ENCODE measurements at regions not wholly inside any gene's neighbourhood (a gene's known extent, or its start where the extent isn't known, plus 50 kb on each side); places are given as distances from the start of the nearest gene placed in this dataset.

GRCh38 chr7:31398815-31399214 is 58.3 kb upstream of the NEUROD6 start:
- no peak for DNase-seq (ENCODE audit: low read depth)

GRCh38 chr7:31407178-31407676 is 66.7 kb upstream of the NEUROD6 start:
- no peak for DNase-seq (ENCODE audit: low read depth)

GRCh38 chr7:31408140-31408729 is 67.7 kb upstream of the NEUROD6 start:
- DNase-seq (ENCODE audit: low read depth): peak; percentile 90

GRCh38 chr7:31410265-31410664 is 69.7 kb upstream of the NEUROD6 start:
- no peak for DNase-seq (ENCODE audit: low read depth)

GRCh38 chr7:31411416-31411815 is 70.9 kb upstream of the NEUROD6 start:
- no peak for DNase-seq (ENCODE audit: low read depth)

GRCh38 chr7:31413766-31414165 is 73.2 kb upstream of the NEUROD6 start:
- DNase-seq (ENCODE audit: low read depth): no peak

GRCh38 chr7:31416381-31416870 is 75.9 kb upstream of the NEUROD6 start:
- DNase-seq (ENCODE audit: low read depth): no peak

GRCh38 chr7:31418928-31419327 is 78.4 kb upstream of the NEUROD6 start:
- no peak for DNase-seq (ENCODE audit: low read depth)

- no peak for DNase-seq (ENCODE audit: low read depth)
Observed at GRCh38 chr7:31419505-31420055, 79.1 kb upstream of the NEUROD6 start.

GRCh38 chr7:31420948-31421347 is 80.4 kb upstream of the NEUROD6 start:
- no peak for DNase-seq (ENCODE audit: low read depth)

GRCh38 chr7:31421607-31422006 is 81.1 kb upstream of the NEUROD6 start:
- DNase-seq (ENCODE audit: low read depth): no peak

GRCh38 chr7:31423994-31424393 is 83.5 kb upstream of the NEUROD6 start:
- DNase-seq (ENCODE audit: low read depth): no peak

- no peak for DNase-seq (ENCODE audit: low read depth)
Observed at GRCh38 chr7:31432176-31432575, 81.7 kb upstream of the ITPRID1 start.

- DNase-seq (ENCODE audit: low read depth): peak; percentile 46
Observed at GRCh38 chr7:31432836-31433340, 81.0 kb upstream of the ITPRID1 start.

GRCh38 chr7:31437250-31437865 is 76.5 kb upstream of the ITPRID1 start:
- no peak for DNase-seq (ENCODE audit: low read depth)

- no peak for DNase-seq (ENCODE audit: low read depth)
Observed at GRCh38 chr7:31439165-31439564, 74.7 kb upstream of the ITPRID1 start.

- no peak for DNase-seq (ENCODE audit: low read depth)
Observed at GRCh38 chr7:31440511-31440910, 73.4 kb upstream of the ITPRID1 start.

- no peak for DNase-seq (ENCODE audit: low read depth)
Observed at GRCh38 chr7:31442626-31443025, 71.3 kb upstream of the ITPRID1 start.

- peak; percentile 68 for DNase-seq (ENCODE audit: low read depth)
Observed at GRCh38 chr7:31443457-31443856, 70.4 kb upstream of the ITPRID1 start.

- peak; percentile 43 for DNase-seq (ENCODE audit: low read depth)
Observed at GRCh38 chr7:31444196-31444595, 69.7 kb upstream of the ITPRID1 start.

- DNase-seq (ENCODE audit: low read depth): no peak
Observed at GRCh38 chr7:31445686-31446355, 68.1 kb upstream of the ITPRID1 start.

- no peak for DNase-seq (ENCODE audit: low read depth)
Observed at GRCh38 chr7:31448649-31449048, 65.2 kb upstream of the ITPRID1 start.

GRCh38 chr7:31455844-31456243 is 58.0 kb upstream of the ITPRID1 start:
- no peak for DNase-seq (ENCODE audit: low read depth)
